Kidney (tissue), 13 donors: ENCODE measurements at regions not wholly inside any gene's neighbourhood (a gene's known extent, or its start where the extent isn't known, plus 50 kb on each side); places are given as distances from the start of the nearest gene placed in this dataset.

Source experiments
- DNase-seq, 5 donors: peaks; one replicate each; pipeline ENCODE4 v3.0.0-alpha.2; 2013 to 2020
- FAIRE-seq: peaks from 2 replicates; lab custom pipeline; 2012; peaks lifted over from hg19 to GRCh38; lab: Jason Lieb, UNC
- H3K27ac ChIP-seq, 2 donors: one replicate each; pipeline ENCODE4 v1.7.0; 2013; ENCODE audit warnings: low read depth in 2 of 2, low read length in 2 of 2, inconsistent platforms in 1 of 2
- H3K27me3 ChIP-seq: one replicate; pipeline ENCODE4 v1.7.1; 2013; ENCODE audit warnings: low read length, inconsistent platforms; ENCODE audit not compliant: control insufficient read depth, insufficient read depth
- H3K36me3 ChIP-seq, 3 donors: one replicate each; pipeline versions ENCODE4 v1.7.0 to v1.7.1; 2013; ENCODE audit warnings: low read length in 3 of 3, control low read depth in 1 of 3, inconsistent platforms in 1 of 3; ENCODE audit not compliant: insufficient read depth in 3 of 3, control insufficient read depth in 2 of 3
- H3K4me1 ChIP-seq, 3 donors: one replicate each; pipeline versions ENCODE4 v1.7.0 to v1.7.1; 2013; ENCODE audit warnings: low read length in 3 of 3, inconsistent platforms in 1 of 3, low read depth in 1 of 3; ENCODE audit not compliant: control insufficient read depth in 2 of 3, insufficient read depth in 2 of 3
- H3K4me3 ChIP-seq, 3 donors: one replicate each; pipeline versions ENCODE4 v1.7.0 to v1.8.1; 2013; ENCODE audit warnings: low read length in 3 of 3, control low read depth in 1 of 3, inconsistent platforms in 1 of 3
- H3K9ac ChIP-seq, 3 donors: one replicate each; pipeline versions ENCODE4 v1.7.0 to v1.7.1; 2013; ENCODE audit warnings: low read length in 3 of 3, control low read depth in 1 of 3, inconsistent platforms in 1 of 3
- H3K9me3 ChIP-seq, 3 donors: one replicate each; pipeline versions ENCODE4 v1.7.0 to v1.7.1; 2013; ENCODE audit warnings: low read length in 3 of 3, control low read depth in 1 of 3, inconsistent platforms in 1 of 3; ENCODE audit not compliant: control insufficient read depth in 2 of 3, insufficient read depth in 1 of 3
- intact Hi-C: fragments of 100-400 bp; cut with DNase I; formaldehyde crosslinking; loops from one replicate; pipeline ENCODE4 v1.11.1; 2022
- TF ChIP-seq, protein P1 (sequence below): IDR thresholded peaks from 3 replicates; pipeline ENCODE4 v1.5.1; 2012; ENCODE audit warnings: mild to moderate bottlenecking, moderate library complexity, borderline replicate concordance; ENCODE audit not compliant: insufficient read depth; ENCODE audit errors: extremely low read depth
- donor health status: control.
- donor health status: control.
- donor health status: control.
- donor health status: control.
- donor health status: control.
- donor health status: DM: yes; HTN: yes; CAD: no.
- donor health status: Normal renal cell carcinoma (clear cell type).

GRCh38 chr1:220322570-220322969, 50.3 kb upstream of the RAB3GAP2 start:
- no peak for DNase-seq
- no peaks in the 10 kb centered on the region for H3K36me3 ChIP-seq
- no peaks in the 10 kb centered on the region for H3K27me3 ChIP-seq
- H3K4me3 ChIP-seq, result no peak overlapping the region
- TF ChIP-seq, protein P1, sequence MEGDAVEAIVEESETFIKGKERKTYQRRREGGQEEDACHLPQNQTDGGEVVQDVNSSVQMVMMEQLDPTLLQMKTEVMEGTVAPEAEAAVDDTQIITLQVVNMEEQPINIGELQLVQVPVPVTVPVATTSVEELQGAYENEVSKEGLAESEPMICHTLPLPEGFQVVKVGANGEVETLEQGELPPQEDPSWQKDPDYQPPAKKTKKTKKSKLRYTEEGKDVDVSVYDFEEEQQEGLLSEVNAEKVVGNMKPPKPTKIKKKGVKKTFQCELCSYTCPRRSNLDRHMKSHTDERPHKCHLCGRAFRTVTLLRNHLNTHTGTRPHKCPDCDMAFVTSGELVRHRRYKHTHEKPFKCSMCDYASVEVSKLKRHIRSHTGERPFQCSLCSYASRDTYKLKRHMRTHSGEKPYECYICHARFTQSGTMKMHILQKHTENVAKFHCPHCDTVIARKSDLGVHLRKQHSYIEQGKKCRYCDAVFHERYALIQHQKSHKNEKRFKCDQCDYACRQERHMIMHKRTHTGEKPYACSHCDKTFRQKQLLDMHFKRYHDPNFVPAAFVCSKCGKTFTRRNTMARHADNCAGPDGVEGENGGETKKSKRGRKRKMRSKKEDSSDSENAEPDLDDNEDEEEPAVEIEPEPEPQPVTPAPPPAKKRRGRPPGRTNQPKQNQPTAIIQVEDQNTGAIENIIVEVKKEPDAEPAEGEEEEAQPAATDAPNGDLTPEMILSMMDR, result no peak
- FAIRE-seq, result no peak
- H3K9me3 ChIP-seq, result no peaks in the 10 kb centered on the region
- no peak overlapping the region for H3K9ac ChIP-seq
- H3K27ac ChIP-seq, result no peak overlapping the region
- no peaks in the 10 kb centered on the region for H3K4me1 ChIP-seq
- intact Hi-C loops, result no loop called here
